HG03159 (cell line): ENCODE measurements at regions not wholly inside any gene's neighbourhood (a gene's known extent, or its start where the extent isn't known, plus 50 kb on each side); places are given as distances from the start of the nearest gene placed in this dataset.
"Not testable (repeated sequence)": the region's sequence is repeated elsewhere in the genome, so short reads cannot be mapped to it uniquely, and the experiment has no call there.

Source experiments
- ATAC-seq: cut with Tn5 transposase; IDR thresholded peaks from one replicate; pipeline ENCODE4 v1.9.1; 2021; ENCODE audit warnings: mild to moderate bottlenecking, moderate library complexity; ENCODE audit not compliant: unreplicated experiment

DNA sequence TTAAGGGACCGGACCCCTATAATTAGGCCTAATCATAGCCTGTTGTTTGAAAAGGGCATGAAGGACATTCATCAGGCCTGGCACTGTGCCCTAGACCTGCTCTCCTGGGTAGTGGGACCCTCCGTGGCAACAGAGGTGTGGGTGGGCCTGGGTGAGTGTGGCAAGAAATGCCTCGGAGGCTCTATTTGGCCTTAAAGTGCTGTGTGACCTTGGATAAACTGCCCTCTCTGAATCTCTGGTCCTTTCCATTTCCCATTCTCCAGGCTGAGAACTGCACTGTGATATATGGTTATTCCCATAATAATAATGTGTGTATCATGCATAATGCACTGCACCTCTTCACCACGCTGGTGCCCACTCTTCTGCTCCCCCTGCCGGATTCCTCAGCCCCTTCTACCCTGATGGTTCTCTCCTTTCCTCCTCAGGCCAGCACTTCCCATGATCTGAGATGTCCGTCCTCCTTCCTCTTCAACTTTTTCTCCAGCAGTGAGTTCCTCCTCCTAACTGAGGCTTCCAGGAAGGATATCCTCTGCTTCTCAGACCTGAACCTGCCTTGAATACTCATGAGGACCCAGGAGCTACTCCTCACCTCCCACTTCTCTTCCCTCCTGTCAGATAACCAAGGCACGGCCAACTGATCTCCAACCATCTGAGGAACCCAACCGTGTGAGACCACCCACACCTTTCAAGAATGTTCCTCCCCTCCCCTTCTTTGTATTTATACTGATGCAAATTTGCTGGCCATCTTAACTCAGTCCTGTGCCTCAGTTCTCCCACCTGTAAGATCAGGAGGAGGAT lies 111.0 kb upstream of the PZP start:
- ATAC-seq = no peak

DNA sequence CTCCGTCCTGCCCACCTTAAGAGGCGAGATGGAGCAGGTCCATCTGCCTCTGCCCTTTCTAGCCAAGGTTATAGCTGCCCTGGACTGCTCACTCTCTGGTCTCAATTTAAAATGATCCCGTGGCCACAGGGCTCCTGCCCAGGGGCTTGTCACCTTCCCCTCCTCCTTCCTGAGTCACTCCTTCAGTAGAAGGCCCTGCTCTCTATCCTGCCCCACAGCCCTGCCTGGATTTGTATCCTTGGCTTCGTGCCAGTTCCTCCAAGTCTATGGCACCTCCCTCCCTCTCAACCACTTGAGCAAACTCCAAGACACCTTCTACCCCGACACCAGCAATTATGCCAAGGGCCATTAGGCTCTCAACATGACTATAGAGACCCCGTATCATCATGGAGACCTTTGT lies 105.3 kb upstream of the PZP start:
- not testable (repeated sequence) for ATAC-seq

DNA sequence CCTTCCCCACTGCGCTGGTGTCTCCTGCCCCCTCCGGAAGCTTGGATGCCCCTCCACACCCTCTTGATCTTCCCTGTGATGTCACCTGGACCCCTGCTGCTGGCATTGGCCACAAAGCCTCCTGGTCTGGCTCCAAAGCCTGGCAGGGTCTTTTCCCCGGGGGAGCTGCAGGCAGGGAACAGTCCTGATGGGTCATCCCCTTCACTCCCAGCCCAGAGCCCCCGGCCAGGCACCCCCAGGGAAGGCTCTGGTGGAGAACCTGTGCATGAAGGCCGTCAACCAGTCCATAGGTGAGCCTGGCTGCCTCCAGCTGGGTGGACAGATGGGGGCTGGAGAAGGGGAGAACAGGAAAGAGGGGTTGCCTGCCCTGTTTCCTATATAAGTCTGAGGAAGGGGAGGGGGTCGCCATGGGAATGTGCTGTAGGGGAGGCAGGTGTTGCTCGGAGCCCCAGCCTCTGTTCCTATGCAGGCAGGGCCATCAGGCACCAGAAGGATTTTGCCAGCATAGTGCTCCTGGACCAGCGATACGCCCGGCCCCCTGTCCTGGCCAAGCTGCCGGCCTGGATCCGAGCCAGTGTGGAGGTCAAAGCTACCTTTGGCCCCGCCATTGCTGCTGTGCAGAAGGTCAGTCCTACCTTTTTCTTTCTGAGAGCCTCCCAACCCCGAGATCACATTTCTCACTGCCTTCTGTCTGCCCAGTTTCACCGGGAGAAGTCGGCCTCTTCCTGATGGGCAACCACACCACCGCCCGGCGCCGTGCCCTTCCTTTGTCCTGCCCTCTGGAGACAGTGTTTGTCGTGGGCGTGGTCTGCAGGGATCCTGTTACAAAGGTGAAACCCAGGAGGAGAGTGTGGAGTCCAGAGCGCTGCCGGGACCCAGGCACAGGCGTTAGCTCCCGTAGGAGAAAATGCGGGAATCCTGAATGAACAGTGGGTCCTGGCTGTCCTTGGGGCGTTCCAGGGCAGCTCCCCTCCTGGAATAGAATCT lies 104.5 kb upstream of the PZP start:
- ATAC-seq = not testable (repeated sequence)

DNA sequence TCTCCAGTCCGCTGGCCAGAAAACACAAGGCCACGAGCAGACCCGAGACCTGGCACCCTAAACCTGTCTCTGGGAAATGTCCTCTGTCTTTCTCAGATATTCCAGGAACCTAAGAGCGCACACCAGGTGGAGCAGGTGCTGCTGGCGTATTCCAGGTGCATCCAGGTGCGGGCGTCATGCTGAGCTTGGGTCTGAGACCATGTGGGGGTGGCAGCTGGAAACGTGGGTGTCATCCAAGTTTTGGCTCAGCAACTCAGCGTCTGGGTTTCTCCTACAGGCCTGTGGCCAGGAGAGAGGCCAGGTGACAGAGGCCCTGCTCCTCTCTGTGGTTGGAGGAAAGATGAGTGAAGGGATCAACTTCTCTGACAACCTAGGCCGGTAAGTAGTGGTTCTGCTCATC lies 103.3 kb upstream of the PZP start:
- not testable (repeated sequence) for ATAC-seq

DNA sequence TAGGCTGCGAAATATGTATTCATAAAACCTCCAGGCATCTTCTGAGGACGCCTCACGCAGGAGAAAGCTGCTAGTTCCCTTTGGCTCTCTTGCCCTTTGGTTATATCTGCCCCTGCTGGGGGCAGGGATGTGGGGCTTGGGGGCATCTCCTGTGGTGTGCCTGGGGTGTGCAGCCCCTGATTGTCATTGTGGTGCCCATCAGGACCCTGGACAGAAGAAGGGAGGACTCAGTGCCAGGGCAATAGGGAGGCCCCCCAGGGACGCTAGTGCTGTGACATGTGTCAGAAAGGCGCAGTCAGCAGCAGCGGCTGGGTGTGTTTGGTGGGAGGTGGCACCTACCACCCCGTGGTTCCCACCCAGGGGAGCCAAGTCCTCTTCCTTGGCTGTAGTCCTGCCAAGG lies 102.5 kb upstream of the PZP start:
- ATAC-seq = not testable (repeated sequence)

DNA sequence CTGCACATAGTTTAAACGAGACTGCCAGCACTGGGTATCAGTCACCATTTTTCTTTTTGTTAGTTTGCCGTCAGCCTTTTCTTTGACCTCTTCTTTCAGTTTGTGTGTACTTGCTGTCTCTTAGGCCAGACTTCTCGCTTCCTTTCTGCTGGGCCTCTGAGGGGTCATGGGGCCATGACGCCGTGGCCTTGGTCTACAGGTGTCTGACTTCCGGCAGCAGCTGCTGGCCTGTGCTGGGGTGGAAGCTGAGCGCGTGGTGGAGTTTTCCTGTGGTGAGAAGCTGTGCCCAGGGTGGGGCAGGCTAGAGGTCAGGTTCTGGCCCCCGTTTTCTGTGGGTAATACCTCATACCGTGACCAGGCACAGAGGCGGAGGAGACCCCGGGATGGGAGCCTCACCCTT lies 101.6 kb upstream of the PZP start:
- not testable (repeated sequence) for ATAC-seq

DNA sequence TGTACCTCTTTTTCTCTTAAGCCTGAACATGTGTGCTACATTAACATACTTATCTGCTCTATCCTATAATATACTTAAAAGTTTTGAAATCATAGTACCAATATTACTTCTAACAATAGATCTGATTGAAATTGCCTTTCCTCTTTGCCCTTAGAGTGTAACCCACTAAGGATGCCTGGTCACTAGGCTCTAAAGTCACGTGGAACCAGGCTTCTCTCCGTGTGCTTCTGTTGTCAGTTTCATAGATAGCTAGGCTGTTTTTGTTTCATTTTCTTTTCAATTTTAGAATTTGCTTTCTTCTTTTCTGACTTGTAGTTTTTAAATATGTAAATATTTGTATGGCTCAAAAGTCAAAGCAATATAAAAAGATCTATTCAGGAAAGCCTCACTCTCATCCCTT lies 100.5 kb upstream of the PZP start:
- ATAC-seq = not testable (repeated sequence)

DNA sequence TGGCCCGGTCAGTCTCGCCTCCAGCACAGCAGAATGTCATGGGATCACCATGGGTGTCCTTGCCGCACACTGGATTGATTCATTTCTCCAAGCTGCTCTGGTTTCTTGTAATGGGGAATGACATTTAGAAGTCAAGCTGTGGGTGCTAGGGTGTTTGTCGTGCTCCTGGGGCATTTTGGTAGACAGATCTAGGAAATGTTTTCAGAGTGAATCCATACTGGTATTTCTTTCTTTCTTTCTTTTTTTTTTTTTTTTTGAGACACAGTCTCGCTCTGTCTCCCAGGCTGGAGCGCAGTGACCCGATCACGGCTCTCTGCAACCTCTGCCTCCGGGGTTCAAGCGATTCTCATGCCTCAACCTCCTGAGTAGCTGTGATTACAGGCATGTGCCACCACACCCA lies 100.0 kb upstream of the PZP start:
- not testable (repeated sequence) for ATAC-seq

DNA sequence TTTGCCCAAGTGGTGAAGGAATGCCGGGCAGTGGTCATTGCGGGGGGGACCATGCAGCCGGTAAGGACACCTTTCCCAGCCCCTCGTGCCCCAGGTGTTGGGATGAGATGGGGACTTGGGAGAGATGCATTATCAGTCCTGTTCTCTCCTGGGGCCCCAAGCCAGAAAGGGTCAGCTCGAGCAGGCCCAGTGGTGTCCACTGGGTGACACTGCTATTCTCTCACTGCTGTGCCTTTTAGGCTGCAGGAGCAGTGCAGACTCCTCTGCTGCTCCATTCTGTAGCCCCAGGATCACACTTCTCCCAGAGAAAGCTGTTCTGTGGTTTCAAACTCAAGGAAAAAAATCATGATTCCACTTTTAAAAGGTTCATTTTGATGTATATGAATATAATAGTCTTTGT lies 99.1 kb upstream of the PZP start:
- ATAC-seq = not testable (repeated sequence)

DNA sequence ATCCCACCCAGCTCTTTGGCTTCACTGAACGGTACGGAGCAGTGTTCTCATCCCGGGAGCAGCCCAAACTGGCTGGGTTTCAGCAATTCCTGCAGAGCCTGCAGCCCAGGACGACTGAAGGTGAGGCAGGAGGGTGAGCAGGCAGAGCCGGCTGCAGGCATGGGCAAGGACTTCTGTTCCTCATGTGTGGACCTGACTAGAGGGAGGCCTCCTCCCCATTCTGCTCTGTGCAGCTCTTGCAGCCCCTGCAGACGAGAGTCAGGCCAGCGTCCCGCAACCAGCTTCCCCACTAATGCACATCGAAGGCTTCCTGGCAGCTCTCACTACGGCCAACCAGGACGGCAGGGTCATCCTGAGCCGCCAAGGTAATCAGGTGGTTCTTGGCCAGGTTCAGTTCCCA lies 97.8 kb upstream of the PZP start:
- not testable (repeated sequence) for ATAC-seq

DNA sequence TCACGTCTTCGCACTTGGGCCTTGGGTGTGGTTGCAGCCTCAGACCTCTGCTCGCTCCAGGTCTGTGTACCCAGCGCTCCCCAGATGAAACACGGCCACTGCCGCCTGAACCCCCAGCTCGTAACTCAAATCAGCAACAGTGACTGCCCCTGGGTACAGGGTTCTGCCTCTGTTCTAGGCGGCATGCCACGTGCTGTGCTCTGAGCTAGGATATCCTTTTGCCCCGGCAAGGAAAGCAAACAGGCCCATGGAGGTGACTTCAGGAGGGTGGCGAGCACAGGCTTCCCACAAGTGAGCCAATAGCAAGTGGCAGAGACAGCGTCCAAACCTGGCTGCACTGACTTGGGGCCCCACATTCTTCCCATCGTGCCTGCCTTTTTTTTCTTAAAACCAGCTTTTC lies 96.3 kb upstream of the PZP start:
- ATAC-seq = not testable (repeated sequence)

DNA sequence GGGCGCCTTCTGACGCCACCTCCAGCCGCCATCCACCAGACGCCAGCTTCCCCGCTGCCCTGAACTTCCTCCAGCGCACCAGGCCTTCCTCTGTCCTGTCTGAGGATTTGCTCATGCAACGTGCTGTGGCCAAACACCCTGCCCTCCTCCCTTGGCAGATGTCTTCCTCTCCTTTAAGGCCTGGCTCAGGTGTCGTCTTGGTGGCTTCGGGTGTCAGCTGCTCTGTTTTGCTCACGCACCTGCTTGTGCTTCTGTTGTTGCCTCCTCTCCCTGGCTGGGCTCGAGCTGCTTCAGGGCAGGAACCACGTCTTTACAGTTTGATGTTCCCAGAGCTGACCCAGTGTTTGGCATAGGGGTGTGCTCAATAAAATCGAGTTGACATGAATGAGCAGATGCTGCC lies 87.7 kb upstream of the PZP start:
- not testable (repeated sequence) for ATAC-seq

DNA sequence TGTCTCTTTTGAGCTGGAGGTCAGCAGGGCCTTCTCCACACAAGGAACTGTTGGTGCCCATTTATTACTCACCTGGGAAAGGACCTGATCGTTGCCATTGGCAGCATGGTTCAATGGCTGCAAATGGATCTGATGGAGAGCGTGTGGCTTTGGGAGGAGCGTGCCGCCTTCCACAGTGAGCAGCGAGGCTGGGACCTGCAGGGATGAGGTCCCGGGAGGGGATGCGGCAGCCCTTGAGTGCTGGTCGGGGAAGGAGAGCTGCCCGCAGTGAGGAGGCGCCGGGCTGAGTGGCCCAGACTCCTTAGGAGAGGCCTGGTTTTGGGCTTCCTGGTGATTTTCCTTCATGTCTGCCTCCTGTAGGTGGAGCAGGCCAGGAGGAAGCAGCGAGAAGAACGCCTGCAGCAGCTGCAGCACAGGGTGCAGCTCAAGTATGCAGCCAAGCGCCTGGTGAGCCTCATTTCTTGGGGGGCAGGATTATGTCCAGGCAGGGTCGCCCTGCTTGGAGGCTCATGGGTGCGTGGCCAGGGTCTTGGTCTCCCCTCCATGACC lies 86.0 kb upstream of the PZP start:
- not testable (repeated sequence) for ATAC-seq

DNA sequence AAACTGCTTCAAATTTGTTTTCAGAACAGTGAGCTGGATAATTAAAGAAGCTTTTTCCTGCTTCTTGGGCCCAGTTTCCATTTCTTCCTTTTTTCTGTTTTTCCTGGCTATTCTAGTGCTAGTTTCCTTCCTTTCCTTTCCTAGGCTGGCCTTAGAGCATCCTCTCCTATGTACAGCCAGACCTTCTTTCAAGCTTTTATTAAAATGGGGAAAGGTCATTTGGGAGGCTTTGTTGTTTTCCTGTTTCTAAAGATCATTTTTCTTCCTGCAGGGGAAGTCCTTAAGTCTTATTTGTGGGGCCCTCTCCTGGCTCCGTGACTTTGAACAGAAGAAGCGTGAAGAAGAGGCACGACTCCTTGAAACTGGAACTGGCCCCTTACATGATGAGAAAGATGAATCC lies 85.2 kb upstream of the PZP start:
- ATAC-seq = not testable (repeated sequence)

DNA sequence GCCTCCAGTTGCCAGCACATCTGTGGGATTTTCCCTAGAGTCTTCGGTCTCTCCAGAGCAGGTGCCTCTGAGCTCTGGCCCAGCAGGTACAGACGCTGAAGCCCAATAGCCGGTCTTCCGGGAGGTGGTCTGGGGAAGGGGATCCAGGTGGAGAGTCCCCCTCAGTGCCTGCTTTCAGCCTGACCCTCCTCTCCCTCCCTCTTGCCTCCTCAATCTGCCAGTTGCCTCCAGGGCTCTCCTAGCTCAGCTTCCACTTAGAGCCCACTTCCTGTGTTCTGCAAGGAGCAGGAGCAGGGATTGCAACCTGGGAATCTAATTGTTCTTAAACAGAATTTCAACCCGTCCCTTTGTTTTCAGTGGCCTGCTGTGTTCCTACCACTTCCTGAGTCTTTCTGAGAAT lies 81.8 kb upstream of the PZP start:
- not testable (repeated sequence) for ATAC-seq

DNA sequence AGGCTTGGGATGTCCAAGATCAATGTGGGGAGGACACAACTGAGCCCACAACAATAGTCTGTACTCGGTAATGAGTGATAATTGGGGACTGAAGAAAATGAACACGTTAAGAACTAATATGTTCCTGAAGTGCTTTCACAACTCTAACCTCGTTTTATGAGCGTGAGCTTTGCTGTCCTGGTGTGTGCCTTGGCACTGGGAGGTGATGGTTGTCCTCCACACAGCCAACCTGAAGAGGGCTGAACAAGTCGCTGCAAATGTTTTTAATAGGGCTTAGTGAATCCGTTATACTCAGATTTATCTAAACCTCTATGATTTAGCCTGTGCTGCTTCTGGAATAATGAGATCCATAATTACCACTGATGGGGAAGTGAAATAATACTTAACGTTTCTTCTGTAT lies 76.5 kb upstream of the PZP start:
- not testable (repeated sequence) for ATAC-seq

DNA sequence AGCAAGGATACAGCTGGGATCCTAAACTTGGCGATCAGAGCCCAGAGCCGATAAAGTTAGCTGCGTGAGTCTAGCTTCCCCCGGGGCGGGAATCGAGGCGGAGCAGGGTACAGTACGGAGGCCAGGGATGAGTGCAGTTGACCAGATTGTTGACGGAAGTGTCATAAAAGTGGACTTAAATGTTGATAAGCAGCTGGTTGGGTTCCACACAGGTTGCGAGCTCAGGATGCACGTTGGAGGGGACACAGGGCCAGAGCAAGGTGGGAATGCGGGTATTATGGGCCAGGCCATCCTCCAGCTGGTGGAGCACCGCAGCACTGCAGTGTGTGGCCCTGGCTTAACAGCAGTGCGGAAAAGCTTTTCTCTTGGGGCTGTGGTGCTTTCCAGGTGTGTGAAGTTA lies 76.0 kb upstream of the PZP start:
- peak; percentile 60 for ATAC-seq

DNA sequence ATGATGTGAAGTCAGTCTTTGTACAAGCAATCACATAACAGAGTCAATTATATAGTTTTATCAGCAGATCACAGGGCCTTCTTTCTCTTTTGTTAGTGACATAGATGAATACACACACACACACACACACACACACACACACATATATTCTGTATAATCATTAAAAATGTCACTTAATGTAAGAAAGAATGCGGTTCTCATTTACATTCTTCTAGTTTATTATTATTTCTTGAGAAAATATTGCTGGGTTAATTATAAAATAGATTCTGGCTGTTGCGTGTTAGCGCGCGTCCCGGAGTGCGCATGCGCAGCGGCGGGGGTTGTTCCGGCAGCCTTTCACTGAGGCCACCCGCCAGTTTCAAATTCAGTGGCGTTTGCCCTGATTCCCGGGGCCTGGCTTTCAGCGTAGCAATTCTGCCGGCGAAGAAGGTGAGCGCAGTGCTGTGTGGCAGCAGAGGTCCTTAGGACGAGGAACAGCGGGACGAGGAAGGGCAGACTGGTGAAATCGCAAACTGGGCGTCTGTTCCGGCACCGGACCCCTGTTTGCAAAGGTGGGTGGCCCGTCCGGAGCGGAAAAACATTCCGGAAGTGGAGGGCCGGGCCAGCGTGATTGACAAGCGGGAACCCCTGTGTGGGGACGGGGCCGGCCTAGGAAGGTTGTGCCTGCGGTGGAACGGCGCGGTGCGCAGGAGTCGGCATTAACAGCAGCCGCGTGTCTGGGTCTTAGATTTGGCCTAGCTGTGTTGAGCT lies 75.3 kb upstream of the PZP start:
- ATAC-seq = peak; percentile 49

DNA sequence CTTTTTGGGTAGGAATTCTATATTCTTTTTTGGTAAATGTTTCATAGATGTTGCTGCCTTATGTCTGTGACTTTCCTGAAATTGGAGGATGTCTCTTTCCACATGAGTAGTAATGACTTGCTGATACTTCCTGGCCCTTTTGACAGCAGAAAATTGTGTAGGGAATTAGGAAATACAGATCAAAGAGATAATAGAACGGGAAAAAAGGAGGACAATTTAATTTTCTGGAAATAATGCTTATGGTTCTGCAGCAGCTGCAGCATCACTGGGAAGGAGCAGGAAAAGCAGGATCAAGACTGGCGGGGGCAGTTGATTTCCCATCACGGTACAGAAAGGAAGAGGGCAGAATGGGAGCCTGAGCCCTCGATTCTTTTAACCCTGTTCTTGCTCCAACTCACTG lies 68.8 kb upstream of the PZP start:
- ATAC-seq = no peak

DNA sequence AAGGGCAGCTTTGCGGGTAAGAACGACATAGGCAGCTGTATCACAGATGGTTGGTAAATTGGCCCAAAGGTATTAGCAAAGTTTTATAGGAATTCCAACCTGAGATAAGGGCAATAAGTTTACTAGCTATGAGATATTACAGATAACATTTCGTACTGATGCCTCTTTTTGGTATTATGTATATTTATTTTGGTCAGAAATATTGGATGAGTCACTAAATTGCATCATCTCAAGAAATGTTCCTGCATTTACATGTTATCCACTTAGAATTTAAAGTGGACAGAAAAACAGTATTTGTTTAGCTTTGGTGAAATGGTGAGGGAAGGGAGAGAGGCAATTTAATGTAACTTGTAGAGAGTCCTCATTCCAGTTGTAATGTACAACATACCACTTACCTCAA lies 65.1 kb upstream of the PZP start:
- ATAC-seq = no peak

DNA sequence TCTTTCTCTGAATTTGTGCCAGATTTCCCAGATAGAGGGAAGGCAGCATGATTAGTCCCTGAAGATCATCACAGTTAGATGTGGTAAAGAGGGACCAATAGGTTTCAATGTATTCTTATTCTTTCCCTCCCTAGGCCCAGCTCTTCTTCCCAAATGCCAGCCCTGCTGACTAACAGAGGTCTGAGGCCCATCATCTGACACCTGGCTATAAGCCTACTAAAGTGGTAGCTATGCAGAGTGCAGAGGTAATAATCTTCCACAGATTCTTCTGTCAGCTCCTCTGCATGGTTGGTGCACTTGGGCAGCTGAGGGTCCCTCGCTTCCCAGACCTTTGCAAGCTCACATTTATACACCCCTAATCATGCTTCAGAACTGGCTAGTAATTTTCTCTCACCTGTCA lies 63.7 kb upstream of the PZP start:
- no peak for ATAC-seq
